Activated CD8-positive, alpha-beta memory T cell treated with anti-CD3 and anti-CD28 coated beads, Interleukin-2, amount 10 ng/mL, durations not matched to agents 7 days and 5 days (primary cell): ENCODE measurements at regions not wholly inside any gene's neighbourhood (a gene's known extent, or its start where the extent isn't known, plus 50 kb on each side); places are given as distances from the start of the nearest gene placed in this dataset.

Source experiments
- ATAC-seq: fragments of 150-1000 bp; cut with Tn5 transposase; one replicate; pipeline ENCODE4 v1.10.0; 2021; ENCODE audit warnings: moderate library complexity
- CTCF ChIA-PET: fragments of 350-600 bp; sonication (Branson Sonifier 250); formaldehyde crosslinking; loops from one replicate; lab custom pipeline; 2021; ENCODE audit warnings: antibody characterized with exemption; lab: Charles Lee
- DNase-seq: peaks from one replicate; pipeline ENCODE4 v3.0.0-alpha.2; 2020
- H3K27ac Mint-ChIP-seq: one replicate; pipeline ENCODE4 v1.8.0; 2021; ENCODE audit warnings: mild to moderate bottlenecking, mixed read lengths
- H3K27me3 Mint-ChIP-seq: one replicate; pipeline ENCODE4 v1.8.0; 2021; ENCODE audit warnings: mixed read lengths
- H3K36me3 Mint-ChIP-seq: one replicate; pipeline ENCODE4 v1.8.0; 2021; ENCODE audit warnings: mild to moderate bottlenecking, mixed read lengths
- H3K4me1 Mint-ChIP-seq: one replicate; pipeline ENCODE4 v1.8.0; 2021; ENCODE audit warnings: mixed read lengths
- H3K4me3 Mint-ChIP-seq: one replicate; pipeline ENCODE4 v1.8.0; 2021; ENCODE audit warnings: mild to moderate bottlenecking, moderate library complexity, mixed read lengths
- H3K9me3 Mint-ChIP-seq: one replicate; pipeline ENCODE4 v1.8.0; 2022; ENCODE audit warnings: low read depth, mixed read lengths

- no peaks in the 10 kb centered on the region for H3K36me3 Mint-ChIP-seq
- no peak overlapping the region for H3K4me3 Mint-ChIP-seq
- ATAC-seq (no peak), DNase-seq (no peak)
- H3K9me3 Mint-ChIP-seq: no peaks in the 10 kb centered on the region
- CTCF ChIA-PET: no interaction called here
- peaks cover 9% of the 10 kb centered on the region for H3K27me3 Mint-ChIP-seq
- H3K4me1 Mint-ChIP-seq: no peaks in the 10 kb centered on the region
- no peak overlapping the region for H3K27ac Mint-ChIP-seq
These were observed 75.0 kb upstream of the TLE3 start for GRCh38 chr15:70172566-70173225.

- no peaks in the 10 kb centered on the region for H3K4me1 Mint-ChIP-seq
- no peak overlapping the region for H3K27ac Mint-ChIP-seq
- H3K27me3 Mint-ChIP-seq: peaks cover 9% of the 10 kb centered on the region
- CTCF ChIA-PET: no interaction called here
- DNase-seq: no peak
- no peaks in the 10 kb centered on the region for H3K36me3 Mint-ChIP-seq
- ATAC-seq: no peak
- H3K9me3 Mint-ChIP-seq: no peaks in the 10 kb centered on the region
- no peak overlapping the region for H3K4me3 Mint-ChIP-seq
These were observed 74.4 kb upstream of the TLE3 start for GRCh38 chr15:70172124-70172523.

GRCh38 chr15:70171256-70171886 is 73.7 kb upstream of the TLE3 start:
- no peaks in the 10 kb centered on the region for H3K36me3 Mint-ChIP-seq
- H3K27ac Mint-ChIP-seq: no peak overlapping the region
- ATAC-seq: no peak
- H3K9me3 Mint-ChIP-seq: no peaks in the 10 kb centered on the region
- DNase-seq: no peak
- H3K4me1 Mint-ChIP-seq: no peaks in the 10 kb centered on the region
- peaks cover 9% of the 10 kb centered on the region for H3K27me3 Mint-ChIP-seq
- CTCF ChIA-PET: no interaction called here
- H3K4me3 Mint-ChIP-seq: no peak overlapping the region

- CTCF ChIA-PET: no interaction called here
- no peak for ATAC-seq
- Mint-ChIP-seq H3K4me3 (no peak overlapping the region), H3K9me3 (no peaks in the 10 kb centered on the region), H3K27ac (no peak overlapping the region), H3K36me3 (no peaks in the 10 kb centered on the region), H3K27me3 (peaks cover 9% of the 10 kb centered on the region), H3K4me1 (no peaks in the 10 kb centered on the region)
- no peak for DNase-seq
These were observed 72.5 kb upstream of the TLE3 start for GRCh38 chr15:70170096-70170699.

GRCh38 chr15:70169147-70169546 is 71.4 kb upstream of the TLE3 start:
- Mint-ChIP-seq H3K36me3 (no peaks in the 10 kb centered on the region), H3K9me3 (no peaks in the 10 kb centered on the region), H3K27ac (no peak overlapping the region), H3K27me3 (peaks cover 9% of the 10 kb centered on the region), H3K4me3 (no peak overlapping the region), H3K4me1 (no peaks in the 10 kb centered on the region)
- ATAC-seq (no peak), DNase-seq (no peak)
- CTCF ChIA-PET: no interaction called here

GRCh38 chr15:70167155-70167554 is 69.4 kb upstream of the TLE3 start:
- H3K4me3 Mint-ChIP-seq: no peak overlapping the region
- CTCF ChIA-PET: no interaction called here
- H3K27ac Mint-ChIP-seq: no peak overlapping the region
- H3K4me1 Mint-ChIP-seq: no peaks in the 10 kb centered on the region
- no peaks in the 10 kb centered on the region for H3K27me3 Mint-ChIP-seq
- H3K36me3 Mint-ChIP-seq: no peaks in the 10 kb centered on the region
- ATAC-seq (no peak), DNase-seq (no peak)
- H3K9me3 Mint-ChIP-seq: no peaks in the 10 kb centered on the region

- Mint-ChIP-seq H3K4me3 (no peak overlapping the region), H3K36me3 (no peaks in the 10 kb centered on the region), H3K27ac (no peak overlapping the region), H3K27me3 (no peaks in the 10 kb centered on the region), H3K4me1 (no peaks in the 10 kb centered on the region), H3K9me3 (no peaks in the 10 kb centered on the region)
- DNase-seq: no peak
- ATAC-seq: no peak
- CTCF ChIA-PET: no interaction called here
These were observed 68.9 kb upstream of the TLE3 start for GRCh38 chr15:70166506-70167087.

- no peak for DNase-seq
These were observed 68.1 kb upstream of the TLE3 start for GRCh38 chr15:70165716-70166284.

GRCh38 chr15:70164910-70165715 is 67.4 kb upstream of the TLE3 start:
- Mint-ChIP-seq H3K4me1 (no peaks in the 10 kb centered on the region), H3K4me3 (no peak overlapping the region), H3K27me3 (peaks cover 2% of the 10 kb centered on the region), H3K27ac (no peak overlapping the region), H3K9me3 (no peaks in the 10 kb centered on the region), H3K36me3 (no peaks in the 10 kb centered on the region)
- ATAC-seq (no peak), DNase-seq (no peak)
- CTCF ChIA-PET: no interaction called here

More at GRCh38 chr15:70165716-70166284, 68.1 kb upstream of the TLE3 start:
- Mint-ChIP-seq H3K36me3 (no peaks in the 10 kb centered on the region), H3K9me3 (no peaks in the 10 kb centered on the region), H3K4me1 (no peaks in the 10 kb centered on the region), H3K27me3 (no peaks in the 10 kb centered on the region), H3K27ac (no peak overlapping the region), H3K4me3 (no peak overlapping the region)
- CTCF ChIA-PET: no interaction called here
- ATAC-seq: no peak

- H3K4me1 Mint-ChIP-seq: no peaks in the 10 kb centered on the region
- no peak for ATAC-seq
- no peak overlapping the region for H3K4me3 Mint-ChIP-seq
- no peak for DNase-seq
- H3K27me3 Mint-ChIP-seq: peaks cover 2% of the 10 kb centered on the region
- H3K36me3 Mint-ChIP-seq: no peaks in the 10 kb centered on the region
- no peak overlapping the region for H3K27ac Mint-ChIP-seq
- CTCF ChIA-PET: no interaction called here
- no peaks in the 10 kb centered on the region for H3K9me3 Mint-ChIP-seq
These were observed 66.6 kb upstream of the TLE3 start for GRCh38 chr15:70164156-70164900.

- H3K27ac Mint-ChIP-seq: no peak overlapping the region
- DNase-seq (no peak), ATAC-seq (no peak)
- H3K4me1 Mint-ChIP-seq: no peaks in the 10 kb centered on the region
- no peak overlapping the region for H3K4me3 Mint-ChIP-seq
- H3K27me3 Mint-ChIP-seq: peaks cover 12% of the 10 kb centered on the region
- H3K36me3 Mint-ChIP-seq: no peaks in the 10 kb centered on the region
- CTCF ChIA-PET: no interaction called here
- H3K9me3 Mint-ChIP-seq: no peaks in the 10 kb centered on the region
These were observed 63.3 kb upstream of the TLE3 start for GRCh38 chr15:70160803-70161565.

- Mint-ChIP-seq H3K27me3 (peaks cover 13% of the 10 kb centered on the region), H3K27ac (no peak overlapping the region), H3K4me1 (no peaks in the 10 kb centered on the region), H3K36me3 (no peaks in the 10 kb centered on the region), H3K9me3 (no peaks in the 10 kb centered on the region), H3K4me3 (no peak overlapping the region)
- DNase-seq: no peak
- no peak for ATAC-seq
- CTCF ChIA-PET: no interaction called here
These were observed 62.5 kb upstream of the TLE3 start for GRCh38 chr15:70160267-70160666.
